CD4-positive, CD25-positive, alpha-beta regulatory T cell (primary cell): ENCODE measurements at regions not wholly inside any gene's neighbourhood (a gene's known extent, or its start where the extent isn't known, plus 50 kb on each side); places are given as distances from the start of the nearest gene placed in this dataset.

Source experiments
- ATAC-seq, 2 donors: fragments of 150-1000 bp; cut with Tn5 transposase; one replicate each; pipeline ENCODE4 v1.10.0; 2021; ENCODE audit warnings: low read depth in 2 of 2, moderate number of reproducible peaks in 2 of 2, moderate library complexity in 1 of 2
- DNase-seq, 3 donors: peaks; one replicate each; pipeline versions ENCODE4 v3.0.0 to v3.0.0-alpha.2; 2012 to 2022; ENCODE audit warnings: mixed read lengths in 1 of 3
- H3K27ac ChIP-seq: one replicate; pipeline ENCODE4 v1.7.0; 2013; ENCODE audit warnings: mild to moderate bottlenecking, low read length; ENCODE audit not compliant: insufficient read depth, poor library complexity, severe bottlenecking
- H3K27me3 ChIP-seq: one replicate; pipeline ENCODE4 v1.7.0; 2013; ENCODE audit warnings: low read length; ENCODE audit not compliant: control insufficient read depth, insufficient read depth
- H3K36me3 ChIP-seq: one replicate; pipeline ENCODE4 v1.7.0; 2013; ENCODE audit warnings: mild to moderate bottlenecking, low read length, moderate library complexity; ENCODE audit not compliant: control insufficient read depth, insufficient read depth
- H3K4me1 ChIP-seq: 2 replicates; pipeline ENCODE4 v1.7.0; 2013; ENCODE audit warnings: mild to moderate bottlenecking, low read length; ENCODE audit not compliant: insufficient read depth, control insufficient read depth, poor library complexity, severe bottlenecking
- H3K4me3 ChIP-seq: one replicate; pipeline ENCODE4 v1.7.0; 2013; ENCODE audit warnings: low read depth, mild to moderate bottlenecking, low read length, moderate library complexity
- H3K9me3 ChIP-seq, 2 experiments: 1 replicate in 1 of 2; 2 replicates in 1 of 2; pipeline ENCODE4 v1.7.0; 2013; ENCODE audit warnings: low read length in 2 of 2, mild to moderate bottlenecking in 1 of 2, moderate library complexity in 1 of 2; ENCODE audit not compliant: control insufficient read depth in 2 of 2
- H3K27ac Mint-ChIP-seq, 3 donors: one replicate each; pipeline ENCODE4 v1.8.0; 2020 to 2022; ENCODE audit warnings: mild to moderate bottlenecking in 3 of 3, mixed read lengths in 3 of 3, moderate library complexity in 2 of 3
- H3K27me3 Mint-ChIP-seq: one replicate; pipeline ENCODE4 v1.8.0; 2022; ENCODE audit warnings: mild to moderate bottlenecking, mixed read lengths
- H3K36me3 Mint-ChIP-seq: one replicate; pipeline ENCODE4 v1.8.0; 2020; ENCODE audit warnings: mixed read lengths
- H3K4me1 Mint-ChIP-seq, 4 donors: one replicate each; pipeline ENCODE4 v1.8.0; 2020 to 2022; ENCODE audit warnings: mixed read lengths in 4 of 4, mild to moderate bottlenecking in 1 of 4
- H3K4me3 Mint-ChIP-seq, 4 donors: one replicate each; pipeline ENCODE4 v1.8.0; 2020 to 2022; ENCODE audit warnings: mild to moderate bottlenecking in 4 of 4, mixed read lengths in 4 of 4, moderate library complexity in 3 of 4
- H3K9me3 Mint-ChIP-seq, 7 donors: one replicate each; pipeline ENCODE4 v1.8.0; 2020 to 2022; ENCODE audit warnings: mixed read lengths in 7 of 7, mild to moderate bottlenecking in 3 of 7, moderate library complexity in 2 of 7

DNA sequence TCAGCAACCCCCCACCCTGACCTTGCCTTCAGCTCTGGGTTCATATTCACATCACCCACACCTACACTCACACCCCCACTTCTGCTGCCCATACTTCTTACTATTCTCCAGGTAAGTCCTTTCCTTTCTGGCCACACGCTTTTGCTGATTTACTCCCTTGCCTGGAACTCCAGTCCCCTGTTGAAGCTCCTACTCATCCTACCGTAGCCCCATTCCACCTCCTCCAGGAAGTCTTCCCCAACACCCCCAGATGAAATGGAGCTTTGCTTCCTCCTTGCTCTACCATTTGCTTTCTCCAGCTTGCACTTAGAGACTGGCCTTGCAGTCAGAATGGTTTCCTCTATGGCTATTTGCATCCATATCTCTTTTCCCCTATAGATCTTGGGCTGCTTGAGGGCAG, 182.3 kb downstream of the MELK start:
- Mint-ChIP-seq H3K27me3 (peaks cover 24% of the 10 kb centered on the region), H3K4me1 (no peaks in the 10 kb centered on the region)
- peaks cover 16% of the 10 kb centered on the region for H3K27me3 ChIP-seq

DNA sequence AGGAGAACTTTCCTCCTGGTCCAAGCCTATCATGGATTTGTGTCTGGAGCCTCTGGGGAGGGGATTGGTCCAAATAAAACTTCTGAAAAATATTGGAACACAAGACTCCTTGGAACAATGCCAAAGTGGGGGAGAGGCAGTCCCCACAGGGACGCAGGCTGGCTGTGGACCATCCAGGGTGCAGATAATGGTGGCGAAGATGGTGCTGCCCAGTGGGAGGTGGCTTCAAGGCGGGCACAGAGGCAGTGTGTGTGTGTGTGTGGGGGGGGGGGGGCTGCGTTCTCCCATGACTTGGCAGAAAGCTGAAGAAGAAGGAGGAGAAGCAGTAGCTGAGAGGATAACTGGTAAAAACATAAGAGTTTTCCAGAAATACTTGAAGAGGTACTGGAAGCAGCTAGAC, 186.4 kb downstream of the MELK start:
- Histone ChIP-seq H3K4me3 (no peak overlapping the region), H3K27ac (no peak overlapping the region), H3K9me3 (no peaks in the 10 kb centered on the region), H3K27me3 (peaks cover 7% of the 10 kb centered on the region), H3K36me3 (no peaks in the 10 kb centered on the region), H3K4me1 (no peaks in the 10 kb centered on the region)
- Mint-ChIP-seq H3K36me3 (no peaks in the 10 kb centered on the region), H3K9me3 (peaks cover 0 to 2% (median 0%) of the 10 kb centered on the region in 7 donors), H3K4me3 (no peak overlapping the region), H3K27me3 (peaks cover 22% of the 10 kb centered on the region), H3K27ac (no peak overlapping the region), H3K4me1 (no peaks in the 10 kb centered on the region)
- ATAC-seq (no peak), DNase-seq (no peak)

More for the DNA sequence above, 182.3 kb downstream of the MELK start:
- DNase-seq (no peak), ATAC-seq (no peak)
- H3K36me3 Mint-ChIP-seq: no peaks in the 10 kb centered on the region
- Histone ChIP-seq H3K36me3 (no peaks in the 10 kb centered on the region), H3K9me3 (no peaks in the 10 kb centered on the region), H3K4me3 (no peak overlapping the region), H3K4me1 (no peaks in the 10 kb centered on the region), H3K27ac (no peak overlapping the region)
- H3K4me3 Mint-ChIP-seq: no peak overlapping the region
- peaks cover 0 to 2% (median 0%) of the 10 kb centered on the region in 7 donors for H3K9me3 Mint-ChIP-seq
- H3K27ac Mint-ChIP-seq: no peak overlapping the region

GRCh38 chr9:36759976-36760375, 187.3 kb downstream of the MELK start:
- H3K36me3 ChIP-seq: no peaks in the 10 kb centered on the region
- H3K27me3 ChIP-seq: peaks cover 7% of the 10 kb centered on the region
- H3K27ac ChIP-seq: no peak overlapping the region
- Mint-ChIP-seq H3K9me3 (peaks cover 0 to 2% (median 0%) of the 10 kb centered on the region in 7 donors), H3K27me3 (peaks cover 18% of the 10 kb centered on the region), H3K27ac (no peak overlapping the region), H3K36me3 (no peaks in the 10 kb centered on the region), H3K4me1 (no peaks in the 10 kb centered on the region), H3K4me3 (peak overlapping the region in 1 of 4 donors; percentile 16)
- no peaks in the 10 kb centered on the region for H3K9me3 ChIP-seq
- no peak overlapping the region for H3K4me3 ChIP-seq
- DNase-seq (no peak), ATAC-seq (no peak)
- no peaks in the 10 kb centered on the region for H3K4me1 ChIP-seq

GRCh38 chr9:36760667-36761420, 188.1 kb downstream of the MELK start:
- Mint-ChIP-seq H3K27ac (no peak overlapping the region), H3K4me3 (peak overlapping the region in 1 of 4 donors; percentile 48), H3K4me1 (no peaks in the 10 kb centered on the region), H3K9me3 (peaks cover 0 to 2% (median 0%) of the 10 kb centered on the region in 7 donors), H3K27me3 (peaks cover 15% of the 10 kb centered on the region), H3K36me3 (no peaks in the 10 kb centered on the region)
- ATAC-seq: no peak
- peaks cover 6% of the 10 kb centered on the region for H3K4me1 ChIP-seq
- H3K36me3 ChIP-seq: no peaks in the 10 kb centered on the region
- peaks cover 4% of the 10 kb centered on the region for H3K27me3 ChIP-seq
- no peak for DNase-seq
- H3K4me3 ChIP-seq: no peak overlapping the region
- H3K9me3 ChIP-seq: no peaks in the 10 kb centered on the region
- no peak overlapping the region for H3K27ac ChIP-seq

- no peak overlapping the region for H3K4me3 ChIP-seq
- H3K9me3 ChIP-seq: no peaks in the 10 kb centered on the region
- H3K36me3 ChIP-seq: no peaks in the 10 kb centered on the region
- DNase-seq (no peak), ATAC-seq (no peak)
- Mint-ChIP-seq H3K9me3 (peaks cover 0 to 2% (median 0%) of the 10 kb centered on the region in 7 donors), H3K4me1 (peaks cover 0 to 5% (median under 1%) of the 10 kb centered on the region in 4 donors), H3K27me3 (peaks cover 23% of the 10 kb centered on the region), H3K27ac (no peak overlapping the region), H3K36me3 (no peaks in the 10 kb centered on the region), H3K4me3 (no peak overlapping the region)
- H3K27me3 ChIP-seq: no peaks in the 10 kb centered on the region
- H3K27ac ChIP-seq: no peak overlapping the region
- peaks cover 9% of the 10 kb centered on the region for H3K4me1 ChIP-seq
Measured at GRCh38 chr9:36762958-36763357, 190.3 kb downstream of the MELK start.

DNA sequence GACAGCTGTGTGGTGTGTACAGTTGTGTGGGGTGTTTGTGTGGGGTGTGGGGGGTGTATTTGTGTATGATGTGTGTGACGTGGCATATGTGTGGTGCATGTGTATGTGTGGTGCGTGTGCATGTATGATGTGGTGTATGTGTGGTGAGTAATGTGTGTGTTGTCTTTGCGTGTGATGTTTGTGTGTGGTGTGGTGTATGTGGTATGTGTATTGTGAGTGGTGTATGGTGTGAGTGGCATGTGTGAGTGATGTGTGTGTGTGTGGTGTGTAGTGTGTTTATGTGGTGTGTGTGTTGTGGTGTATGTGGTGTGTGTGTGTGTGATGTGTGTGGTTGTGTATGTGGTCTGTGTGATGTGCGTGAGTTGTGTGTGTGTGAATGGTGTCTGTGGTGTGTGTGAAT, 191.1 kb downstream of the MELK start:
- no peaks in the 10 kb centered on the region for H3K9me3 ChIP-seq
- no peak overlapping the region for H3K4me3 ChIP-seq
- H3K27ac ChIP-seq: no peak overlapping the region
- no peak for DNase-seq
- Mint-ChIP-seq H3K27ac (no peak overlapping the region), H3K27me3 (peaks cover 23% of the 10 kb centered on the region), H3K9me3 (peaks cover 0 to 2% (median 0%) of the 10 kb centered on the region in 7 donors), H3K4me3 (no peak overlapping the region), H3K36me3 (no peaks in the 10 kb centered on the region), H3K4me1 (peaks cover 0 to 5% (median under 1%) of the 10 kb centered on the region in 4 donors)
- H3K4me1 ChIP-seq: peaks cover 9% of the 10 kb centered on the region
- H3K36me3 ChIP-seq: no peaks in the 10 kb centered on the region
- ATAC-seq: no peak
- no peaks in the 10 kb centered on the region for H3K27me3 ChIP-seq

GRCh38 chr9:36764364-36765076, 191.8 kb downstream of the MELK start:
- Mint-ChIP-seq H3K4me1 (peaks cover 0 to 5% (median under 1%) of the 10 kb centered on the region in 4 donors), H3K36me3 (no peaks in the 10 kb centered on the region), H3K27ac (no peak overlapping the region), H3K27me3 (peaks cover 27% of the 10 kb centered on the region), H3K4me3 (no peak overlapping the region), H3K9me3 (peaks cover 0 to 2% (median 0%) of the 10 kb centered on the region in 7 donors)
- Histone ChIP-seq H3K9me3 (no peaks in the 10 kb centered on the region), H3K4me1 (peaks cover 9% of the 10 kb centered on the region), H3K27ac (no peak overlapping the region), H3K4me3 (no peak overlapping the region), H3K27me3 (no peaks in the 10 kb centered on the region), H3K36me3 (no peaks in the 10 kb centered on the region)
- DNase-seq (no peak), ATAC-seq (no peak)
